ENCODE measurements at regions not wholly inside any gene's neighbourhood (a gene's known extent, or its start where the extent isn't known, plus 50 kb on each side); places are given as distances from the start of the nearest gene placed in this dataset.

DNA sequence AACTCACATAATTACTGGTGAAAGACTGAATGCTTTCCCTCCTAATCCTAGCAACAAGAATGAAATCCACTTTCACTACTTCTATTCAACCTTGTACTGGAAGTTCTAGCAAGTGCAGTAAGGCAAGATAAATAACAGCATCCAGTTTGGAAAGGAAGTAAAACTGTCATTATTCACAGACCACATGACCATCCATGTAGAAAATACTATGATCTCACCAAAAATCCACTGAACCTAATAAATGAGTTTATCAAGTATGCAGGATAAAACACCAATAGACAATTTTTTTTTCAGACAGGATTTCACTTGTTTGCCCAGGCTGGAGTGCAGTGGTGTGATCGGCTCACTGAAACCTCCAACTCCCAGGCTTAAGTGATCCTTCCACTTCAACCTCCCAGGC is 117.7 kb downstream of the TMEM167A start (continued):
- TF ChIP-seq, protein P1, sequence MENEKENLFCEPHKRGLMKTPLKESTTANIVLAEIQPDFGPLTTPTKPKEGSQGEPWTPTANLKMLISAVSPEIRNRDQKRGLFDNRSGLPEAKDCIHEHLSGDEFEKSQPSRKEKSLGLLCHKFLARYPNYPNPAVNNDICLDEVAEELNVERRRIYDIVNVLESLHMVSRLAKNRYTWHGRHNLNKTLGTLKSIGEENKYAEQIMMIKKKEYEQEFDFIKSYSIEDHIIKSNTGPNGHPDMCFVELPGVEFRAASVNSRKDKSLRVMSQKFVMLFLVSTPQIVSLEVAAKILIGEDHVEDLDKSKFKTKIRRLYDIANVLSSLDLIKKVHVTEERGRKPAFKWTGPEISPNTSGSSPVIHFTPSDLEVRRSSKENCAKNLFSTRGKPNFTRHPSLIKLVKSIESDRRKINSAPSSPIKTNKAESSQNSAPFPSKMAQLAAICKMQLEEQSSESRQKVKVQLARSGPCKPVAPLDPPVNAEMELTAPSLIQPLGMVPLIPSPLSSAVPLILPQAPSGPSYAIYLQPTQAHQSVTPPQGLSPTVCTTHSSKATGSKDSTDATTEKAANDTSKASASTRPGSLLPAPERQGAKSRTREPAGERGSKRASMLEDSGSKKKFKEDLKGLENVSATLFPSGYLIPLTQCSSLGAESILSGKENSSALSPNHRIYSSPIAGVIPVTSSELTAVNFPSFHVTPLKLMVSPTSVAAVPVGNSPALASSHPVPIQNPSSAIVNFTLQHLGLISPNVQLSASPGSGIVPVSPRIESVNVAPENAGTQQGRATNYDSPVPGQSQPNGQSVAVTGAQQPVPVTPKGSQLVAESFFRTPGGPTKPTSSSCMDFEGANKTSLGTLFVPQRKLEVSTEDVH (IDR thresholded peaks at IDR 0.05; ENCODE audit: low read depth, partially characterized antibody), result no peak

DNA sequence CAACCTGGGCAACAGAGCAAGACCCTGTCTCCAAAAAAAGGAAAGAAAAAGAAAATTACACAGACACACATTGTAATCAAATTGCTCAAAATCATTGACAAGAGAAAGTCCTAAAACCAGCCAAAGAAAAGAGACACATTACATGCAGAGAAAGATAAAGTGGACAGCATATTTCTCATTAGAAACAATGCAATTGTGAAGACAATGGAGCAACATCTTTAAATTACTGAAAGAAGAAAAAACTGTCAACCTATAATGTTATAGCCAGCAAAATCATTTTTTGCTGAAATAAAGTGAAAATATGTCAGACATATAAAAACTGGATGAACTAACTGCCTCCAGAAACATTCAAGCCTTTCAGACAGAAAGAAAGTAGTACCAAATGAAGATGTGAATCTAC is 120.6 kb downstream of the TMEM167A start:
- no peak for FAIRE-seq
- no peaks in the 10 kb centered on the region for H4K20me1 ChIP-seq (replicated peaks; ENCODE audit: control insufficient read depth, insufficient read depth, low read length)
- no TSS peak for BruUV-seq (replicated peaks)
- H3K9ac ChIP-seq (ENCODE audit: insufficient read depth in 1 of 2, low read depth in 2 of 2, low read length in 2 of 2), result no peak overlapping the region
- H3K4me3 ChIP-seq, result no peak overlapping the region
- H3K36me3 ChIP-seq (ENCODE audit: control insufficient read depth, insufficient read depth, low read length), result no peaks in the 10 kb centered on the region
- no peak overlapping the region for H3K27ac ChIP-seq (ENCODE audit: extremely low read depth, low read depth, low read length)
- ChIA-PET POLR2A (no interaction called here), CTCF (ENCODE audit: low intra/inter-chr PET ratio) (no interaction called here)
- intact Hi-C loops (cut with micrococcal nuclease), result no loop called here
- no peak overlapping the region for H3K4me2 ChIP-seq (ENCODE audit: insufficient read depth, low read length)
- H3K4me1 ChIP-seq (replicated peaks in 1 of 2; ENCODE audit: control insufficient read depth in 2 of 2, insufficient read depth in 2 of 2, low read length in 2 of 2), result no peaks in the 10 kb centered on the region
- no peaks in the 10 kb centered on the region for H3K9me1 ChIP-seq (ENCODE audit: control insufficient read depth, insufficient read depth, low read length)
- no peaks in the 10 kb centered on the region for H3K27me3 ChIP-seq (ENCODE audit: control insufficient read depth in 2 of 2, insufficient read depth in 2 of 2, low read length in 2 of 2)
- H3K79me2 ChIP-seq (ENCODE audit: control insufficient read depth, insufficient read depth, low read length), result no peaks in the 10 kb centered on the region
- H3K9me3 ChIP-seq (replicated peaks; ENCODE audit: control insufficient read depth, insufficient read depth, low read depth, low read length), result no peaks in the 10 kb centered on the region
- in situ Hi-C loops (cut with MboI), result no loop called here
- no peak for ATAC-seq
- H2AFZ ChIP-seq (ENCODE audit: low read depth, low read length), result no peak overlapping the region
- DNase-seq (ENCODE audit: extremely low read depth in 1 of 4, low spot score in 3 of 4), result no peak
- TF ChIP-seq NR1H2 (CRISPR knock-in tag; IDR thresholded peaks at IDR 0.05) (no peak), PHB2 (IDR thresholded peaks at IDR 0.05; ENCODE audit: low read depth) (no peak), ZFP1 (CRISPR knock-in tag; IDR thresholded peaks at IDR 0.05) (no peak), GTF2E2 (tag; IDR thresholded peaks at IDR 0.05) (no peak), YY1 (IDR thresholded peaks at IDR 0.05; ENCODE audit: borderline replicate concordance in 1 of 3, control insufficient read depth in 1 of 3, extremely low read depth in 1 of 3, insufficient read depth in 3 of 3, insufficient read length in 1 of 3, insufficient replicate concordance in 2 of 3, low read depth in 1 of 3, low read length in 2 of 3) (no peak), MCM7 (IDR thresholded peaks at IDR 0.05) (no peak), ETV5 (CRISPR knock-in tag; IDR thresholded peaks at IDR 0.05; ENCODE audit: low read depth) (no peak), FOXP1 (CRISPR knock-in tag; IDR thresholded peaks at IDR 0.05) (no peak), SMARCB1 (IDR thresholded peaks at IDR 0.05; ENCODE audit: insufficient read length, low read depth) (no peak), GATAD2A (IDR thresholded peaks at IDR 0.05) (no peak)
- TF ChIP-seq, protein P2, sequence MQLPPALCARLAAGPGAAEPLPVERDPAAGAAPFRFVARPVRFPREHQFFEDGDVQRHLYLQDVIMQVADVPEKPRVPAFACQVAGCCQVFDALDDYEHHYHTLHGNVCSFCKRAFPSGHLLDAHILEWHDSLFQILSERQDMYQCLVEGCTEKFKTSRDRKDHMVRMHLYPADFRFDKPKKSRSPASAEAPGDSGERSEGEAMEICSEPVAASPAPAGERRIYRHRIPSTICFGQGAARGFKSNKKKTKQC (CRISPR knock-in tag; IDR thresholded peaks at IDR 0.05), result no peak
- TF ChIP-seq, protein P3, sequence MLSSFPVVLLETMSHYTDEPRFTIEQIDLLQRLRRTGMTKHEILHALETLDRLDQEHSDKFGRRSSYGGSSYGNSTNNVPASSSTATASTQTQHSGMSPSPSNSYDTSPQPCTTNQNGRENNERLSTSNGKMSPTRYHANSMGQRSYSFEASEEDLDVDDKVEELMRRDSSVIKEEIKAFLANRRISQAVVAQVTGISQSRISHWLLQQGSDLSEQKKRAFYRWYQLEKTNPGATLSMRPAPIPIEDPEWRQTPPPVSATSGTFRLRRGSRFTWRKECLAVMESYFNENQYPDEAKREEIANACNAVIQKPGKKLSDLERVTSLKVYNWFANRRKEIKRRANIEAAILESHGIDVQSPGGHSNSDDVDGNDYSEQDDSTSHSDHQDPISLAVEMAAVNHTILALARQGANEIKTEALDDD (IDR thresholded peaks at IDR 0.05), result no peak
